K562 (cell line): ENCODE measurements at regions not wholly inside any gene's neighbourhood (a gene's known extent, or its start where the extent isn't known, plus 50 kb on each side); places are given as distances from the start of the nearest gene placed in this dataset.

ENCODE experiments used
- EZH2 ChIP-seq: IDR thresholded peaks from 2 replicates; pipeline ENCODE4 v1.6.1; 2012; ENCODE audit warnings: low read depth, mild to moderate bottlenecking, inconsistent platforms, low read length, borderline replicate concordance
- JUND ChIP-seq, 2 experiments: IDR thresholded peaks; 2 replicates in 1 of 2; 3 replicates in 1 of 2; pipeline ENCODE4 v1.6.1; 2011; ENCODE audit warnings: borderline replicate concordance in 2 of 2, low read depth in 2 of 2, low read length in 2 of 2, improper control_type of control experiment in 1 of 2, missing biosample characterization in 1 of 2, missing genetic modification characterization in 1 of 2, missing genetic modification reagents in 1 of 2
- KDM2B ChIP-seq: fragments of 250-450 bp; sonication (Bioruptor Pico); IDR thresholded peaks from 2 replicates; pipeline ENCODE4 v1.8.0; 2021; ENCODE audit warnings: mild to moderate bottlenecking, moderate library complexity
- MYNN ChIP-seq, 2 experiments: sonication (generic); formaldehyde crosslinking in 1 of 2; IDR thresholded peaks; 2 replicates each; pipeline versions ENCODE4 v1.5.0 to v1.6.1; 2016 to 2020; ENCODE audit warnings: antibody characterized with exemption in 1 of 2, missing genetic modification reagents in 1 of 2
- POLR2A ChIP-seq: fragments of 450-650 bp; conservative IDR thresholded peaks from 2 replicates; pipeline ENCODE4 v1.6.1; 2016
- SUPT5H ChIP-seq: fragments of 450-650 bp; IDR thresholded peaks from 2 replicates; pipeline ENCODE4 v1.6.1; 2016
- TBL1XR1 ChIP-seq, 2 experiments: IDR thresholded peaks; 2 replicates each; pipeline ENCODE4 v1.6.1; 2012; ENCODE audit warnings: improper control_type of control experiment in 2 of 2, low read length in 2 of 2, mild to moderate bottlenecking in 1 of 2
- TGIF2 ChIP-seq: sonication (generic); formaldehyde crosslinking; IDR thresholded peaks from 2 replicates; pipeline ENCODE4 v1.8.1; 2022; ENCODE audit warnings: mild to moderate bottlenecking, missing genetic modification reagents, moderate library complexity
- ZBTB2 ChIP-seq: fragments of 450-650 bp; IDR thresholded peaks from 2 replicates; pipeline ENCODE4 v1.6.1; 2016; ENCODE audit warnings: antibody characterized with exemption
- ZC3H8 ChIP-seq: fragments of 450-650 bp; IDR thresholded peaks from 2 replicates; pipeline ENCODE4 v1.6.1; 2017
- ZNF274 ChIP-seq: IDR thresholded peaks from 2 replicates; pipeline ENCODE4 v1.6.1; 2011; ENCODE audit warnings: low read depth, mild to moderate bottlenecking, low read length, moderate library complexity, borderline replicate concordance
- TF ChIP-seq, protein P1 (sequence below), 3 experiments: IDR thresholded peaks in 2 of 3; conservative IDR thresholded peaks in 1 of 3; 2 replicates each; pipeline ENCODE4 v1.5.1; 2011 to 2012; ENCODE audit warnings: low read length in 3 of 3, mild to moderate bottlenecking in 3 of 3, control low read depth in 2 of 3, improper control_type of control experiment in 1 of 3, inconsistent platforms in 1 of 3, low read depth in 1 of 3, mixed read lengths in 1 of 3, moderate library complexity in 1 of 3; ENCODE audit not compliant: insufficient read depth in 2 of 3

DNA sequence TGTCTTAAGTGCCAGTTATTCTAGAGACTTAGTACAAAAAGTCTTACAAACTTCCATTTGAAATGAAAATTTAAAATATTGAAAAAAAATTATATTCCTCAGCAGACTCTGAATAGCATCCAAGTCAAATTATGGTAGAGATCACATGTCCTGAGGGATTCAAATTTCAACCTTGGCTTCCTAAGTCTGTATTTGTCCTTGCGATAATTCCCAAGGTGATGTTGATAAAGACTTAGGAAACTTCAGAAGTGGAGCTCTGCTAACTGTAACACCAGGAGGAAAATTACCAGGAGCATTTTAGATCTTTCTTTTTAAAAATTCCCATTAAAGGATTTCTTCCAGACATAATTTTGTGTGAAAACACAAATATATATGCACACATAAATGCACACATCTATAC is 178.3 kb downstream of the IPO8 start:
- no peak for TF ChIP-seq KDM2B (CRISPR knock-in tag)
- no peak for TF ChIP-seq POLR2A
- no peak for TF ChIP-seq ZNF274
- TF ChIP-seq TBL1XR1 (IDR thresholded peaks at IDR 0.05; ENCODE audit: low read length in 2 of 2) = no peak
- TF ChIP-seq ZC3H8 = no peak
- no peak for TF ChIP-seq EZH2
- TF ChIP-seq ZBTB2 = no peak
- TF ChIP-seq TGIF2 (CRISPR knock-in tag) = no peak
- TF ChIP-seq, protein P1, sequence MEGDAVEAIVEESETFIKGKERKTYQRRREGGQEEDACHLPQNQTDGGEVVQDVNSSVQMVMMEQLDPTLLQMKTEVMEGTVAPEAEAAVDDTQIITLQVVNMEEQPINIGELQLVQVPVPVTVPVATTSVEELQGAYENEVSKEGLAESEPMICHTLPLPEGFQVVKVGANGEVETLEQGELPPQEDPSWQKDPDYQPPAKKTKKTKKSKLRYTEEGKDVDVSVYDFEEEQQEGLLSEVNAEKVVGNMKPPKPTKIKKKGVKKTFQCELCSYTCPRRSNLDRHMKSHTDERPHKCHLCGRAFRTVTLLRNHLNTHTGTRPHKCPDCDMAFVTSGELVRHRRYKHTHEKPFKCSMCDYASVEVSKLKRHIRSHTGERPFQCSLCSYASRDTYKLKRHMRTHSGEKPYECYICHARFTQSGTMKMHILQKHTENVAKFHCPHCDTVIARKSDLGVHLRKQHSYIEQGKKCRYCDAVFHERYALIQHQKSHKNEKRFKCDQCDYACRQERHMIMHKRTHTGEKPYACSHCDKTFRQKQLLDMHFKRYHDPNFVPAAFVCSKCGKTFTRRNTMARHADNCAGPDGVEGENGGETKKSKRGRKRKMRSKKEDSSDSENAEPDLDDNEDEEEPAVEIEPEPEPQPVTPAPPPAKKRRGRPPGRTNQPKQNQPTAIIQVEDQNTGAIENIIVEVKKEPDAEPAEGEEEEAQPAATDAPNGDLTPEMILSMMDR (IDR thresholded peaks at IDR 0.05 in 2 of 3, conservative IDR thresholded peaks at IDR 0.05 in 1 of 3; ENCODE audit: insufficient read depth in 2 of 3, low read depth in 1 of 3, low read length in 3 of 3) = no peak
- no peak for TF ChIP-seq JUND (IDR thresholded peaks at IDR 0.05; ENCODE audit: borderline replicate concordance, low read depth, low read length)
- no peak for TF ChIP-seq JUND (tag; IDR thresholded peaks at IDR 0.05; ENCODE audit: borderline replicate concordance, low read depth, low read length)
- TF ChIP-seq MYNN (IDR thresholded peaks at IDR 0.05) = no peak
- no peak for TF ChIP-seq MYNN (CRISPR knock-in tag; IDR thresholded peaks at IDR 0.05)
- no peak for TF ChIP-seq SUPT5H
